Immature natural killer cell (primary cell): ENCODE measurements at regions not wholly inside any gene's neighbourhood (a gene's known extent, or its start where the extent isn't known, plus 50 kb on each side); places are given as distances from the start of the nearest gene placed in this dataset.

Experiments
- DNase-seq, 3 donors: peaks; one replicate each; pipeline ENCODE4 v3.0.0; 2022; ENCODE audit warnings: mixed read lengths in 1 of 3
- H3K27ac Mint-ChIP-seq, 6 donors: one replicate each; pipeline ENCODE4 v1.8.0; 2020; ENCODE audit warnings: mixed read lengths in 6 of 6, mild to moderate bottlenecking in 5 of 6, inconsistent platforms in 4 of 6, moderate library complexity in 3 of 6
- H3K27me3 Mint-ChIP-seq, 3 donors: one replicate each; pipeline ENCODE4 v1.8.0; 2020 to 2021; ENCODE audit warnings: low read depth in 3 of 3, mild to moderate bottlenecking in 3 of 3, mixed read lengths in 3 of 3, moderate library complexity in 3 of 3, inconsistent platforms in 1 of 3
- H3K36me3 Mint-ChIP-seq, 3 donors: one replicate each; pipeline ENCODE4 v1.8.0; 2020; ENCODE audit warnings: mixed read lengths in 3 of 3, inconsistent platforms in 2 of 3, mild to moderate bottlenecking in 2 of 3
- H3K4me1 Mint-ChIP-seq, 2 donors: one replicate each; pipeline ENCODE4 v1.8.0; 2020; ENCODE audit warnings: inconsistent platforms in 2 of 2, mild to moderate bottlenecking in 2 of 2, mixed read lengths in 2 of 2, moderate library complexity in 1 of 2
- H3K4me3 Mint-ChIP-seq, 5 donors: one replicate each; pipeline ENCODE4 v1.8.0; 2020; ENCODE audit warnings: mild to moderate bottlenecking in 5 of 5, mixed read lengths in 5 of 5, inconsistent platforms in 3 of 5, moderate library complexity in 3 of 5
- H3K9me3 Mint-ChIP-seq, 6 donors: one replicate each; pipeline ENCODE4 v1.8.0; 2020; ENCODE audit warnings: mild to moderate bottlenecking in 6 of 6, mixed read lengths in 6 of 6, inconsistent platforms in 4 of 6, moderate library complexity in 3 of 6

DNA sequence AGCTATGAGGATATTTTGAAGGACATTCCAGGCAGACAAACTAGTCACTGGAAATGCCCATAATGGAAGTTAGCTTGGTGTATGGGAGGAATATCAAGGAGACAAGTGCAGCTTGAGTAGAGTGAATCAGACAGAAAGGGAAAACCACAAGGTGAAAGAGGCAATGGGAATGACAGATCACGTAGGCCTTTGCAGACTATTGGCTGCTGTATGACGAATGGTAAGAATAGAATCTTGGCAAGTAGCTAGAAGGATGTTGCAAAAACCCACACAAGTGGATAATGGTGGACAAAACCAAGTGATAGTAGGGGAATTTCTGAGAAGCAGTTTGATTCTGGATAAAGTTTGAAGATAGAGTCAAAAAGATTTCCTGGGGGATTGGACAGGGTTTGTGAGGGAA is 196.9 kb upstream of the NOVA1 start:
- H3K4me1 Mint-ChIP-seq: no peaks in the 10 kb centered on the region
- DNase-seq: no peak
- no peak overlapping the region for H3K4me3 Mint-ChIP-seq
- no peaks in the 10 kb centered on the region for H3K36me3 Mint-ChIP-seq
- H3K27ac Mint-ChIP-seq: no peak overlapping the region
- H3K27me3 Mint-ChIP-seq: no peaks in the 10 kb centered on the region
- peaks cover 8 to 58% (median 20%) of the 10 kb centered on the region in 6 donors for H3K9me3 Mint-ChIP-seq

DNA sequence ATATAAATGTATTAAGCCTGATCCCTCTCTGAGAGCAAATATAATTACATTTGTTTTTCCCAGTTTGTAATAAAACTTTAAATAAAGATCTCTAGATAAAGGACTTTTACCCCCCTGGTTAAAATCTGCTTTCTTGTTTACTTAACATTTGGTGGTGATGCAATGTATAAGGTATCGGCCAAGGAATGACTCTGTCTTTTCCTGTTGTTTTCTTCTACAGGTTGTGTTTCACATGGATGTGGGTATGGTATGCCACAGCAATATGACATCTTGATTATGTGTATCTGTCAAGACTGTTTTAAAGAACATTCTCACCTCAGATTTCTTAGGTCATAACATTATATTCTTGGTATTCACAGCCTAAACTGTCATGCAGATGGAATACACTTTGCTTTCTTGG is 210.6 kb upstream of the NOVA1 start:
- Mint-ChIP-seq H3K27me3 (peaks cover 0 to 3% (median 0%) of the 10 kb centered on the region in 3 donors), H3K27ac (no peak overlapping the region), H3K4me3 (no peak overlapping the region), H3K4me1 (no peaks in the 10 kb centered on the region), H3K9me3 (peaks cover 0 to 59% (median 16%) of the 10 kb centered on the region in 6 donors), H3K36me3 (no peaks in the 10 kb centered on the region)
- DNase-seq: no peak

DNA sequence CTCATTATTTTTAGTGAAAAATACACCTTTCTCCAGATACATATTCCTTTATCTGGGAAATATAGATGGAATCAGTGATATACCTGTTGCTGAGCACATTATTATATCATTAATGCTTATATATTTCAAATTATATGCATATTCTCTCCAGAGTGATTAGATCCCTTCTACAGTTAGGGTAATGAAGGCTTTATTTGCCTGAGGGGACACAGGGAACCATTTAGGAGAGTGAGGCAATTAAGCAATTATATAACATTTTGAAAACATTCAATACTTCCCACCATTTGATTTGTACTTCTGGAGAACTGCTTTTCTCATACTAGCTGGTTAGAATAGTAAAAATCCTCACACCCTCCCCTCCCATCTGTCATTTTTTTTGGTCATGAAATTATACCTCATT is 212.8 kb upstream of the NOVA1 start:
- Mint-ChIP-seq H3K27me3 (peaks cover 0 to 3% (median 0%) of the 10 kb centered on the region in 3 donors), H3K4me3 (no peak overlapping the region), H3K27ac (no peak overlapping the region), H3K4me1 (no peaks in the 10 kb centered on the region), H3K9me3 (peaks cover 8 to 54% (median 14%) of the 10 kb centered on the region in 6 donors), H3K36me3 (no peaks in the 10 kb centered on the region)
- no peak for DNase-seq

DNA sequence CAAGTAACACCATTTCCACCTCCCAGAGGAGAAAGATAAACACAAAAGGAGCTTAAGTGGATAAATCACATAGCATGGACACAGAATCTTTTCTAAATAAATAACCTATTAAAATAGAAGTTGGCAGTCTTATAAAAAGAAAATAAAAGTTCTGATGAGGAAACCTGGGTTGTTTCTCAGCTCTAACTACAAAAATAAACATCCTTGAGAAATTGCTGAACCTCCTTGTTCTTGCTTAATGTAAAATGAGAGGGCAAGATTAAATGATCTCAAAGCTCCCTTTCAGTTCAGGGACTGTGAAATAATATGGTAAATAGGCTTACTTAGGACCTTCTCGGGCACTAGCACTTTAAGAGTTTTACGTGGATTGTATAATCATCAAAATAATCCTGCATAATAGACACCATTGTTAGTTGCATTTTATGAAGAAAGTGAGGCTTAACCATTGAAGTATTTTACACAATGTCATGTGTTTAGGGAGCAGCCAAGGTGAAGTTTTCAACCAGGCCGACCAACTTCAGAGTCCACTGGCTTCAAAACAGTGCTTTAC is 214.0 kb upstream of the NOVA1 start:
- Mint-ChIP-seq H3K4me1 (no peaks in the 10 kb centered on the region), H3K27me3 (peaks cover 0 to under 1% (median 0%) of the 10 kb centered on the region in 3 donors), H3K4me3 (no peak overlapping the region), H3K9me3 (peaks cover 8 to 48% (median 15%) of the 10 kb centered on the region in 6 donors), H3K36me3 (no peaks in the 10 kb centered on the region), H3K27ac (no peak overlapping the region)
- no peak for DNase-seq

DNA sequence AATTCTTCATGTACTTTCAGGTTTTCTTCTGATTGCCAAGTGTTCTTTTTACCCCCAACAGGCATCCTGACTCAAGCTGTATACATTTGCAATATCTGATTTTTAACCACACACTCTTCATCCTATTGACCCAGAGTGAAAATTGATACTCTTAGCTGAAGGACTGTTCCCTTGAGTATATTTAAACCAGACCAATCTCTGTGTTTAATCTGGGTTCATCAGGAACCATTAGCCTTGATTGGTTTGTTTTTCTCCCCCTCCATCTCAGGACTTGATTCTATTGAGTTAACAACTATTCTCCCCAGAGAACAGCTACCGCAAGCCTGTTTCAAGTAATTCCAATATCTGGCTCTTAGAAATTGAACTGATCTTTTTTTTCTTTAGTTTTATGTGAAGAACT is 222.3 kb upstream of the NOVA1 start:
- Mint-ChIP-seq H3K36me3 (no peaks in the 10 kb centered on the region), H3K4me3 (no peak overlapping the region), H3K4me1 (no peaks in the 10 kb centered on the region), H3K27ac (no peak overlapping the region), H3K9me3 (peaks cover 0 to 25% (median 13%) of the 10 kb centered on the region in 6 donors), H3K27me3 (peaks cover 0 to 1% (median 0%) of the 10 kb centered on the region in 3 donors)
- no peak for DNase-seq

DNA sequence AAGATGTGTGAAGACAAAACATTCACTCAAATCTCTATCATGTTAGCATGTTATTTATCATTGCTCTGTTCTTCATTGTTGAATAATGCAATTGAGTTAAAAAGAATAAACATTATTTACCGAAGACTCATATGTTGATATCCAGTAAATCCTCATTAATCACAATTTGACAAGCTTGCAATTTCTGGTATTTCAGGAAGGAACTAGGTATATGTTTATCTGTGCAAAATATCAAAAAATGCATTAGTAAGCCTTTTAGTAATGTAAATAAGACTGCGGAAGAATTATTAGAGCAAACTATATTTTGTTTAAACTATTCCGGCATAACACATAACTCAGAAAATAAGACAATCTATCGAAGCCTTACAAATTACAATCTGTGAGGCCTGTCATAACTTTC is 222.7 kb upstream of the NOVA1 start:
- Mint-ChIP-seq H3K9me3 (peaks cover 0 to 25% (median 12%) of the 10 kb centered on the region in 6 donors), H3K27ac (no peak overlapping the region), H3K27me3 (peaks cover 0 to 1% (median 0%) of the 10 kb centered on the region in 3 donors), H3K4me3 (no peak overlapping the region), H3K36me3 (no peaks in the 10 kb centered on the region), H3K4me1 (no peaks in the 10 kb centered on the region)
- DNase-seq: no peak

DNA sequence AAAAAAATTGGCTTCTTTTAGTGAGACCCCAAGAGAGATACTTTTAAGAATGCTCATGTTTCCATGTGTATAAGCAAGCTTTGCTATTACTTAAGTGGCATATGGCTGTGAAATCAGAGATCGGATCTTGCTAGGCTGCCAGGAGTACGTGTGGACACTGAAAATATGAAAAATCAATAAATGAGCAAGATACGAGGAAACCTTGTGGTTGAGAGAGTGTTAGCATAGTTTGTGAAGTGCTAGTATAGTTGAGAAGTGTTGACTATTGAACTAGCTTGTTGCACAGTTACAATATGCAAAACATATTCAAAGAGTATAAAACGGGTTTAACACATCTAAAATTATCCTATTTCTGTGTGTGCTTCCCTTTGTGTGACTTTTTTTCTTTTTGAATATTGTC is 230.9 kb upstream of the NOVA1 start:
- Mint-ChIP-seq H3K27ac (no peak overlapping the region), H3K36me3 (no peaks in the 10 kb centered on the region), H3K9me3 (peaks cover 0 to 45% (median 19%) of the 10 kb centered on the region in 6 donors), H3K4me1 (no peaks in the 10 kb centered on the region), H3K4me3 (no peak overlapping the region), H3K27me3 (peaks cover 0 to 4% (median 0%) of the 10 kb centered on the region in 3 donors)
- no peak for DNase-seq

DNA sequence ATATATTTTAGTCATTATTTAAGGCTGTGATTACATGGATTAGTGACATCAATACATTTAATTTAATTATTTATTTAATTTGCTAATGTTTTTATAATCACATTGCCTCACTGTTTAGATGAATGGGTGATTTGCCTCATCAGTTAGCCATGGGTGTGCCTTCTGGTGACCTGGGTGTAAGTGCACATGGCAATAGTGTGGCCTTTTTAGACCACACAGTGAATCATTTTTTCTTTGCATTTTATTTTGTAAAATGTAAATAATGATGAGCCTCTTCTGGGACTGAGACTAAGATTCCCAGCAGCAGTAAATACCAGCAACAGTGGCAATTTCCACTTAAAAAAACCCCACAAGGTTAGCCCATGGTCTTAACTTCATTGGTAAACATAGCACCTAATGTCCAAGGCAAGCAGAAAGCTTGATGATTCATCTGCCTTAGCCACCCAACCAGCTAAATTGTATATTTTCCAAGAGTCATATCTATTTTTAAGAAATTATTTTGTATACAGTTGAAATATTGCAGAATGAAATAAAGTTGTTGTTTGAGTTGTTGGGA is 235.9 kb upstream of the NOVA1 start:
- H3K9me3 Mint-ChIP-seq: peaks cover 5 to 49% (median 21%) of the 10 kb centered on the region in 6 donors
- H3K36me3 Mint-ChIP-seq: peaks cover 0 to 4% (median 0%) of the 10 kb centered on the region in 3 donors
- H3K27me3 Mint-ChIP-seq: peaks cover 0 to 2% (median 0%) of the 10 kb centered on the region in 3 donors
- no peak overlapping the region for H3K4me3 Mint-ChIP-seq
- no peak for DNase-seq
- no peak overlapping the region for H3K27ac Mint-ChIP-seq
- H3K4me1 Mint-ChIP-seq: no peaks in the 10 kb centered on the region

DNA sequence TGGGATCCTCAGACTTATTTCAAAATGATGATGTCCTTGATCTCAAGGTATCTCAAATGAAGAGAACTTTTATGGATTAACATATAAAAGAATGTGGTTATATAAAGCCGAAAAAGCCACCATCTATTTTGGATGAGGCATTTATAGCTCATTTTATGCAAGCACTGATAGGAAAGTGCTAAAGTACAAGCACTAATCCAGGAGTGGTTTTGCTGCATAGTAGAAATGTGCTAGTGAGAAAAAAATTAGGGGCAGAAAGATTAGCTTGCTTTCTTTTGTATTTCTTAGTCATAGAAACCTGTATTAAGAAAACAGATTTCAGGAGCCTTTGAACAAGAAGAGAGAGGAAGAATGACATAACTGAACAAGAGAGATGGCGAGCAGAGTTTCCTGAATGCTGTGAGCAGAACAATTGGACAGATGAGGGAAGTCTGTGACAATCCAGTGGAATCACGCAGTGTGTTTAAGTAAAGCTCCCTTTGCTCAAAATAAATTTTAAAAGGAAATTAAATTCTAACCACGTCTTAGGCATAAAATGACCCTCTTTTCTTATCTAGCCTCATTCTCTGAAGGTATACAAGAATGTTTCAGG is 238.2 kb upstream of the NOVA1 start:
- DNase-seq: no peak
- Mint-ChIP-seq H3K27me3 (no peaks in the 10 kb centered on the region), H3K27ac (no peak overlapping the region), H3K9me3 (peaks cover 5 to 62% (median 22%) of the 10 kb centered on the region in 6 donors), H3K36me3 (peaks cover 0 to 4% (median 0%) of the 10 kb centered on the region in 3 donors), H3K4me1 (no peaks in the 10 kb centered on the region), H3K4me3 (no peak overlapping the region)

DNA sequence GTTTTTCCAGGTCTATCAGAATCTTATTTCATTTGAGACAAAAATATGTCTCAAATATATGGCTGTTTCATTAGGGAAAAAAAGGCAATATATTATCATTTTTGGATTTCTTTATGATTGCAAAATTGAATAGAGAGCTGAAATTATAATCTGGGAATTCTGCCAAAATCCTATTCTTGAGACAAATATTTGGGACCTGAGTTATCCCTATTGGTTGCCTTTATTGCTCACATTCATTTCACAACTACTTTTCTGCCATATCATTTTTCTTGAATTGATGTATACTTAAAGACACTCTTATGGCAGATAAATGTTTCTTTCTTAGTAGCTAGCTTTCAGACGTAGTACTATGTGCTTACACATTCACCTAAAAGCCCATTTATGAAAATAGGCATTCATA is 241.6 kb upstream of the NOVA1 start:
- Mint-ChIP-seq H3K4me3 (no peak overlapping the region), H3K27ac (no peak overlapping the region), H3K4me1 (no peaks in the 10 kb centered on the region), H3K36me3 (peaks cover 0 to 4% (median 0%) of the 10 kb centered on the region in 3 donors), H3K9me3 (peaks cover 4 to 71% (median 27%) of the 10 kb centered on the region in 6 donors), H3K27me3 (no peaks in the 10 kb centered on the region)
- DNase-seq: no peak

DNA sequence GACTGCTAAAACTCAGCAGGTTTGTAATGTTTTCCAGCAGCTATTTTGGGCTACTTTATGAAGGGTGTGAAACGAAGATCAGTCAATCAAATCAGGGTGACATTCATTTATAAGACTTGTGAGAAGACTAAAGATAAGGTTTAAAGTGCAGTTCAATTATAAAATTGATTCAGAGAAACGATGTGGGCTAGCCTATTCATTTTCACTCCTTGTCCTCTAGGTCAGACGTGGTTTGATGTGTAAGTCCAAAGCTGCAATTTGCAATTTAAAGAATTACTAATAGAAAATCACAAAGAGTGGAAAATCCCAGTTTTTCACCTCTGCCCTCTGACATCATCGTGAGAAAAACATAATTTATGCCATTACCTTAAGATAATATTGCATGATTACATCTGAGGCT is 243.5 kb upstream of the NOVA1 start:
- Mint-ChIP-seq H3K36me3 (peaks cover 0 to 4% (median 0%) of the 10 kb centered on the region in 3 donors), H3K4me3 (no peak overlapping the region), H3K27me3 (no peaks in the 10 kb centered on the region), H3K4me1 (no peaks in the 10 kb centered on the region), H3K27ac (no peak overlapping the region), H3K9me3 (peaks cover 6 to 72% (median 25%) of the 10 kb centered on the region in 6 donors)
- no peak for DNase-seq

DNA sequence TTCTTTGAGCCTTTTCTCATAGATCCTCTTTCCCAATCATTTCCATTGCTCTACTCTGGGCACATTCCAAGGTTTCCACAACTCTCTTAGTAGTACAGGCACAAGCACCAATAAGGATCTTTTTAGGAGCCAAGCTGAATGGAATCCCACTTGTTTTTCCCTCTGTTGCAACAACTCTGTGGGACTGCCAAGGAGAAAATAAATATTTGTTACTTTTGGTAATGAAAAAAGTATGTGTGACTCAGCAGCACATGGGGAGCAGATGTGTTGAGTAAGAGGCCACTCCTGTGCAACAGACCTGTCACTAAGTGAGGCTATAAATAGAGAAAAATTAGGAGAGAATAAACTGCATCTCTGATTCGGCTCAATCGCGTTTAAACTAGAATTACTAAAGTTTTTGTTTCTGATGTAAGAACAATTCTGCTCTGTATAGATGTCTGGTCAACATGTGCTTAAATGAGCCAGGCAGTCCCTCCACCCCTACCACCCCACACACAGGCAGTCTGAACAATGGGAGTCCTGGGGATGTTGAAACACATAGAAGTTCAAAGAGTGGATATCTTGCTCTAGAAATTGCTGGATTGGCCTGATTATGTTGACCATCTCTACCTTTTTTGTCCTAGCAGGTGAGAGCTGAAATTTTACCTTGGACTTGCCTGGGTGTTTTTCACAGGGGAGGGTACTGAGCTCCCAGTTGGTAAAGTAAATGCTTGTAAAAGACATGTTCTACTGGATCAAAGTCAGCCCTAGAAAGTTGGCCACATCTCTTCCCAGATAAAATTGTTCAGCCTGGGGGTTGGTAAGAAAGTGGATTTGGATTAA is 244.3 kb upstream of the NOVA1 start:
- no peak for DNase-seq
- H3K4me3 Mint-ChIP-seq: no peak overlapping the region
- H3K27me3 Mint-ChIP-seq: no peaks in the 10 kb centered on the region
- no peaks in the 10 kb centered on the region for H3K4me1 Mint-ChIP-seq
- peaks cover 0 to 4% (median 0%) of the 10 kb centered on the region in 3 donors for H3K36me3 Mint-ChIP-seq
- H3K9me3 Mint-ChIP-seq: peaks cover 6 to 68% (median 24%) of the 10 kb centered on the region in 6 donors
- H3K27ac Mint-ChIP-seq: no peak overlapping the region

DNA sequence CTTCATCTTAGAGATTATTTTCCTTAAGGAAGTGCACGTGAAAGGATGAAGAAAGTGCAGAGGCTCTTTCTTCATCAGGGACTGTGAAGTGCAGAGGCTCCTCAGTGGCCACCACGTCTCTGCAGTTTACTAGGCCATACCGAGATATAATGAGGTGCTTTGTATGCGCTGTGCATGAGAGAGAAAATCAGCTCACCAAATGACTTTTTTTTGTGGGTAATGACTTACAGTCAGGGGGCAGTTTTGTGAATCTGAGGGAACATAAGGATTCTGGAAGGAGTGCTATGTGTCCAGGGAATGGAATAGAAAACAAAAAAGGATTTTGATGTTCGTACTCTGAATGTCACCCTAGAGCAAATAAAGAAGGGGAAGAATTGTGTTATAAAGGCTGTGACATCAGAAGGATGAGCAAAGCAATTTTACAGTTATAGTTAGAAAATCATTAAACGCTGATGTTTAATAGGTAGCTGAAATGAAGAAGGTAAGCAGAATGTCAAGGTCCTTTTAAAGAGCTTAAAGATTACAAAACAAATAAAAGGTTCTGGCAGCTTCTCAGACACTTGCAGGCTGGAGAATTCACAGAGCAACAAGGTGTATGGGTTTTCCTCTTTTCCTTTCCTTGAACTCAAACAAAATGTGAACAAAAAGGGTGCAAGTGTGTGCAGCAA is 247.5 kb upstream of the NOVA1 start:
- H3K4me3 Mint-ChIP-seq: no peak overlapping the region
- no peak overlapping the region for H3K27ac Mint-ChIP-seq
- peaks cover 5 to 58% (median 27%) of the 10 kb centered on the region in 6 donors for H3K9me3 Mint-ChIP-seq
- DNase-seq: no peak
- no peaks in the 10 kb centered on the region for H3K4me1 Mint-ChIP-seq
- peaks cover 0 to 3% (median 0%) of the 10 kb centered on the region in 3 donors for H3K36me3 Mint-ChIP-seq
- H3K27me3 Mint-ChIP-seq: no peaks in the 10 kb centered on the region
